GM18858 (cell line): ENCODE measurements at regions not wholly inside any gene's neighbourhood (a gene's known extent, or its start where the extent isn't known, plus 50 kb on each side); places are given as distances from the start of the nearest gene placed in this dataset.
"Not testable (repeated sequence)": the region's sequence is repeated elsewhere in the genome, so short reads cannot be mapped to it uniquely, and the experiment has no call there.

Experiments used
- ATAC-seq: cut with Tn5 transposase; IDR thresholded peaks from one replicate; pipeline ENCODE4 v1.9.1; 2021; ENCODE audit not compliant: unreplicated experiment

GRCh38 chr3:152621006-152621868 is 213.7 kb upstream of the P2RY1 start:
- ATAC-seq = no peak

GRCh38 chr3:152621967-152622810 is 212.7 kb upstream of the P2RY1 start:
- ATAC-seq = no peak

- ATAC-seq = no peak
Measured at GRCh38 chr3:152622811-152623167, 212.1 kb upstream of the P2RY1 start.

GRCh38 chr3:152623286-152623911 is 211.5 kb upstream of the P2RY1 start:
- ATAC-seq = no peak

- ATAC-seq = no peak
Measured at GRCh38 chr3:152626226-152626625, 208.7 kb upstream of the P2RY1 start.

DNA sequence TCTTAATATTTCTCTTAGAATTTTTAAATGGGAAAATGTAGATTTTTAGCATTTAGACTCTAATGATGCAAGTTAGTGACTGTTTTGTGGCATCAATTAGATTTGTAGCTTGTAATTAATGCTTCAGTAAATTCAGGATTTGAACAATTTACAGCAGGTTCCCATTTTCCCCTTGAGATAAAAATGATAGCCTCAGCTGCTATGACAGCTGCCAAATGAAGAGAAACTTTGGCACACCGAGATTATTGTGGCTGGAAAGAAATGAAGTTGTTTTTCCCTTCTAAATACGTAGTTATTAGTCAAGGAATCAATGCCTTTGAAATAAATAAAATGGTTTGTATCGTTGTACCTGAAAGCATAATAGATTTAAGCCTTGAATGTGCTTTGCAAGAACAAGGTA is 206.4 kb upstream of the P2RY1 start:
- no peak for ATAC-seq

GRCh38 chr3:152629363-152630122 is 205.4 kb upstream of the P2RY1 start:
- no peak for ATAC-seq

DNA sequence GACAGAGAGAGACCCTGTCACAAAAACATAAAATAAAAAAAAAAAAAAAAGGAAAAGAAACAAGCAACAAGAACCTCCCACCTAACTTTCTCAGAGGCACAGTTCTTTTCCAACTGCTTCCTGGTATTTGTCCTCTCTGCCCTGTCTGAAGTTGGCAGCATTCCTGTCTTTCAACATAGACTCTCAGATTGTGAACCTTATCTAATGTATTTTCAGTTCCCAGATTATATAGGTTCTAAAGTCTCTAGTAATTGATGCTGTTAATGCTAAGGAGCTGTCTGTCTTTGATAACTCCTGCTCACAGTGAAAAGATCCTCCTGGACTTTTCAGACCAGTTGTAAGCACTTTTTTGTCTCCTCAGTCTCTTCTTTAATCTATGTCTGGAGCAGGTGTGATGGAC is 199.5 kb upstream of the P2RY1 start:
- ATAC-seq = no peak

GRCh38 chr3:152636651-152637050 is 198.3 kb upstream of the P2RY1 start:
- no peak for ATAC-seq

DNA sequence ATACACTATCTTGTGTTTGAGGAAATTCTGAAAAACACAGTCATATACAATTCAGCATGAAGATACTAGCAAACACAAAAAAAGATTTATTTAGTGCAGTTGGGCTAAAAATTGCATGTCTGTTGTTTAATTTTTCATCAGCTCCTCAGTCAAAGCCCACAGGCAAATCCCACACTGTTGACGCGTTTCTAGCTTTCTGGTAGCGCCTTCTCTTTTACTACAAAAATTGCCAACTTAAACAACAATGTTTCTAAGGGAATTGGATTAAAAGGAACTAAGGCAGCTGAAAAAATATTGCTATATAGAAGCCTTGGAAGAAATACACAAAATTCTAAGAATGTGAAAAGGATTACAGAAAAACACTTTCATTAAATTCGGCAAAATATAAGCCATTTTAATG is 196.7 kb upstream of the P2RY1 start:
- ATAC-seq = no peak

DNA sequence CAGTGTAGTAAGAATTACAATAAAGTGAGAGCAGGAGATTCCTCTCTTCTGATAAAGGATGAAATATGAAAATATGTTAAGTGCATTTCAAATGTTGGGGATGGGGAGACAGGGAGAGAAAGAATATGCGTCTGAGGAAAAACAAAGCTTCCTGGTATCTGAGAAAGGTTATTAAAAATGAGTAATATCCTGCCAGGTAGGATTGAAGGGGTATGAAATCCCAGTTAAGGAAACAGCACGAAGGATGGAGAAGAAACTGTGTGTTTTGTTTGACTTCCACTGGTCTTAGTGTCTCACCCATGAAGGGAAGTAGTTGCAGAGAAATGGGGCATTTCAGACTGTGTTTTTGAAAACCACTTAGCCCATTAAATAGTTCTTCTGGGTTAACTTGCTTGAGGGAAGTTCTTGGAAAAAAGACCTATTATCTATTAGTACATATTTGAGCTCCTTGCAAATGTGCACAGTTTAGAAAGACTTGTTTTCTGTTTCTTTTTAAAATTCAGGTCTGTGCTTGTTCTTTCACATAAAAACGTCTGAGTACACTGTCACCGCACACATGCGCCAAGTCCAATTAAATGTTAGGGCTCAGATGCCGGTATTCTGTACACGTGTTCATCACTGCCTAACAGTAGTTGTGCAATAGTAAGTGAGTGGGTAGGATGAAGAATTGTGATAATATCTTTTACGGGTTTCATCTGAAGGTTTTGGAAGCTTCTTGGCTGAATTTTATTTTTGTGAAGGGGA is 196.1 kb upstream of the P2RY1 start:
- no peak for ATAC-seq

DNA sequence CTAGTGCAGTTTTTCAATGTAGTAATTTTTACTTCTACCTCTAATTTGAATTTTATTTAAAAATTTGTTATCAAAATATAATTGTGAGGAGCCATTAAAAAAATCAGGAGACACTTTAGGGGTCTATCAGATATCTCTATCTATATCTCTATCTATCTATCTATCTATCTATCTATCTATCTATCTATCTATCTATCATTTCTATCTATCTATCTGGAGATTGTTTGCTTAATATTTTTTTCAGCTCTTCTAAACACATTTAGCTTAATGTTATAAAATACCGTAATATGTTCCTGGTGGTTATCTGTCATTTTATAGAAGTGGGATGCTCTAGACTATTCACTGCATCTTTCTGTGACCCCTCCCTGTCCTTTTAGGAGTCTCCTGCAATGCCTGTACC is 193.7 kb upstream of the P2RY1 start:
- ATAC-seq = no peak

GRCh38 chr3:152642658-152643057 is 192.3 kb upstream of the P2RY1 start:
- no peak for ATAC-seq

DNA sequence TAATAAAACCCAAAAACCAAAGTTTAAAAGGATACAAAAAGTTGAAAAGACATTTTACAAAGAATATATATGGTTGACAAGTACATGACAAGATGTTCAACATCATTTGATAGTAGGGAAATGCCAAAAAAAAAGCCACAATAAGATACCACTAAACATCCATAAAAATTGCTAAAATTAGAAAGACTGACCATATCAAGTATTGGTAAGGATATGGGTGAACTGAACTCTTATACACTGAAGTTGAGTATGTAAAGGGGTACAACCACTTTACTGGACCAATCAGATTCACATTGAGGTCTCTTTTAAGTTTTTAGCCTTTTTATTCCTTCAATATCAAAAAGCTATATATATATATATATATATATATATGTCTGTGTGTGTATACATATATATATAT is 190.5 kb upstream of the P2RY1 start:
- no peak for ATAC-seq

DNA sequence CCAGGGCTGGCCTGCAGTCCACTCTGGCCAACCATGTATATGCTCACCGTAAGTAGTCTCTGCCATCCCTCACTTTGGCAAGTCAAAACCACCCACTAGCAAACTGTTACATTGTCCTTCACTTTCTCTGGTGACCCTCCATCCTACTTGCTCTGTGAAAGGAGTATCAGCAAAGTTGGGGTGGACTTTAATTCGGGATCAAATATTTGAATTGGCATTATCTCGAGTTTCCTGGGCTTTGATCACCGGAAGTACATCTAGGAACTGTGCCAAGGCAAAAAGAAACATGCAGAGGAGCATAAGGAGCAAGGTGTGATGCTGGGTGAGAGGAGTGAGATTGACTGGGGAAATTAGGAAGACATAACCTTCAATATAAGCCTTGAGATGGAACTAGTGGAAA is 188.9 kb upstream of the P2RY1 start:
- ATAC-seq = no peak

DNA sequence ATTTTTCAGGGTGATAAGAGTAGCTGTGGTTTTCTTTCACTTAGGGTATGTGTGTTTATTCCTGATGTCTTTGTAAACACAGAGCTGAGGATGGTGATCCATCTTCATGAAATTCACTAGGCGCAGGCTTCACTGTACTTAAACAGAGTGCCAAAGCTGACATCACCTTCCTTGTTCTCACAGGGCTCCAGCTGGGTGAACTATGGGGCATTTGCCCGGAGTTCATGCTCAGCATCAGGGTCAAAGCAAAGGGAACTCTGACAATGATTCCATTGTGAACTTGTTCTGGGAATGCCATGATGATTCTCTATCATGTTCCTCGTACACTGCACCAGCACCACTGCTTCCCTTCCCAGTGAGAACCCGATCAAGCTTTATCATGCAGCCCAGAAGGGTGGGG is 184.8 kb upstream of the P2RY1 start:
- ATAC-seq = no peak

GRCh38 chr3:152650923-152651322 is 184.0 kb upstream of the P2RY1 start:
- ATAC-seq = not testable (repeated sequence)

DNA sequence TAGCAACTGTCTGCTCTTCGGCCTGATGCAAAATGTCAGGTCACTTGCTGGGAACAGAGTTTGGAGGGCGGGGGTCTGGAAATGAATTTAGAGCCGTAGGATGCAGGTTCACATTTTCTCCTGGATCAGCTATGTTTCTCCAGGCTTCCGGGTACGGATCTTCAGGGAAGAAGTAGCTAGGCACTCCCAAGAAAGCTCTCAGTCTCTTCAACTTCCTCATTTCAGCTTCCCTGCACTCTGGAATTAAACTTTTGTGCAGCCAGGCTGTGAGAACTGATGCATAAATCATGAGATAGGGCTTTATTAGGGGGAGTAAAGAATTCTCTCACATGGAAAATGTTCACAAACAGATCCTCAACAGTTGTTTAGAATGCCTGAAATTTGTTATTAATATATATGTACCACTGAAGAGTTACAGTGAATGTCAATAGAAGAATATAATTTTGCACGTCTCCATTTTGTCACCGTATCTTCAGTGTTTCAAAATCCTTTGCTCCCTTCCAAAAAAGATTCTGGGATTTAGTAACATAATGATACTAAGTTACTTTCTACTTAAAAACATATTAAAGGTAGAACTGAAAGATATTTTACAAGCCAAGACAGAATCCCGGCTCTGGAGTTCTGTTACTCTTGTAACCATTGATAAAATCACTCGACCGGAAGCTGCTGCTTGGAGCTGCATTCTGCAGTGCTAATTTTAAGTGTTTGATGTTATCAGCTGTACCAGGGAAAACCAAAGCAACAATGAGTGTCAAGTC is 178.5 kb upstream of the P2RY1 start:
- no peak for ATAC-seq

DNA sequence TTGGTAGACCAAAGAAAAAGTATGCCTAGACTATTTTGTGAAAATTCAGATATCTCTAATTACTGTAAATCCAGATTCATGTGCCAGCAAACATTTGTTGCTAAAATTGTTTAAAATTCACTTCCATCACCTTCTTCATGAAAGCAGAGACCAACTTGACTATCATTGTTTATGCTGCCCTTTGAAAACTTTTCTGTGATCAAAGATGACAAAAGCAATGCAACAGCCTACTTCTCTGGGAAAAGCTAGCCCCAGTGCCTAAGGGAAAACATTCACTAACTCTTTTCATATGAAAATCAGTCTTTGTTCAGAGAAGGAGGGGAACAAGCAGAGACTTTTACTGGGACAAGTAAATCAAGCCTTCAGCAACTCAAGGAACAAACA is 178.0 kb upstream of the P2RY1 start:
- ATAC-seq = no peak
